ENCODE measurements at regions not wholly inside any gene's neighbourhood (a gene's known extent, or its start where the extent isn't known, plus 50 kb on each side); places are given as distances from the start of the nearest gene placed in this dataset.

DNA sequence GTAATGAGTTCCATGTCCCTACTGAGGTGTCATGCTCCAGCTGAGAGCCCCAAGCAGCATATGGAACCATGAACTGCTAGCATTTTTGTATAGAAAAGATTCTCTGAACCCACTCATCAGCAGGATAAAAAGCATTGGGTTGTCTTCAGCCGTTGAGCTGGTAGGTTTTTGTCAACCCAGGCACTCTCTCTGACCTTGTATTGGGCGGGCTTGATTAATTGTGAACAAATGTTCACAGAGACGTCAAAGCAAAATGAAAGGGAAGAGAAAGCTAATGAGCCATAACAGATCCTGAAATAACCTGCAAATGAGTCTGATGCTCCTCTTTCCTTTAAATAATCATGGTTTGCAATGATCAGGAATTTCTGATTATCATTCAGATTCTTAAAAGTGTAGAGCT is 924.7 kb upstream of the CELF2 start (continued):
- no peak for TF ChIP-seq SREBF2 (IDR thresholded peaks at IDR 0.05; ENCODE audit: low read length)

DNA sequence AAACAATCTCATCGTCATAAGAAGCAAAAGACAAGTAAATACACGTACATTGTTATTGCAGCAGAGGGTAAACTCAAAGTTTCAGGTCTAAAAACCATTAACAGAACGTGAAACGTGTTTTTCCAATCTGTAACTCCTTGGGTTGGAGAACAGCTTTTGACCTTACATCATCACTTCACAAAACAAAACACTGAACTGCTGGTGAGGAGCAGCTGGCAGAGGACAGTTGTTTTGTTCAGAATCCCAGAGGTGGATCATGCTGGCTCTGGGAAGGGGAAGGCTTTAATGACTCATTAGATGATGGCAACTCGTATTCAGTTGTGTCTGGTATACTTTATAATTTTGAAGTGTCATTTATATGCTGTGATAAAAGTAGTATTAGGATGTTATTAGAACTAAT is 923.0 kb upstream of the CELF2 start:
- no peak for ATAC-seq
- no peaks in the 10 kb centered on the region for H3K36me3 ChIP-seq (ENCODE audit: control insufficient read depth in 2 of 2, insufficient read depth in 2 of 2, low read length in 1 of 2)
- CTCF ChIA-PET = no interaction called here
- DNase-seq (ENCODE audit: low read depth, low spot score) = no peak
- no peak for TF ChIP-seq ESRRA (IDR thresholded peaks at IDR 0.05; ENCODE audit: low read length)
- TF ChIP-seq, protein P1, sequence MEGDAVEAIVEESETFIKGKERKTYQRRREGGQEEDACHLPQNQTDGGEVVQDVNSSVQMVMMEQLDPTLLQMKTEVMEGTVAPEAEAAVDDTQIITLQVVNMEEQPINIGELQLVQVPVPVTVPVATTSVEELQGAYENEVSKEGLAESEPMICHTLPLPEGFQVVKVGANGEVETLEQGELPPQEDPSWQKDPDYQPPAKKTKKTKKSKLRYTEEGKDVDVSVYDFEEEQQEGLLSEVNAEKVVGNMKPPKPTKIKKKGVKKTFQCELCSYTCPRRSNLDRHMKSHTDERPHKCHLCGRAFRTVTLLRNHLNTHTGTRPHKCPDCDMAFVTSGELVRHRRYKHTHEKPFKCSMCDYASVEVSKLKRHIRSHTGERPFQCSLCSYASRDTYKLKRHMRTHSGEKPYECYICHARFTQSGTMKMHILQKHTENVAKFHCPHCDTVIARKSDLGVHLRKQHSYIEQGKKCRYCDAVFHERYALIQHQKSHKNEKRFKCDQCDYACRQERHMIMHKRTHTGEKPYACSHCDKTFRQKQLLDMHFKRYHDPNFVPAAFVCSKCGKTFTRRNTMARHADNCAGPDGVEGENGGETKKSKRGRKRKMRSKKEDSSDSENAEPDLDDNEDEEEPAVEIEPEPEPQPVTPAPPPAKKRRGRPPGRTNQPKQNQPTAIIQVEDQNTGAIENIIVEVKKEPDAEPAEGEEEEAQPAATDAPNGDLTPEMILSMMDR (IDR thresholded peaks at IDR 0.05 in 2 of 3, conservative IDR thresholded peaks at IDR 0.05 in 1 of 3; ENCODE audit: control insufficient read depth in 2 of 3, extremely low read depth in 1 of 3, insufficient read depth in 1 of 3, low read depth in 3 of 3, low read length in 3 of 3) = no peak
- FAIRE-seq = no peak
- in situ Hi-C loops (cut with MboI) (no loop called here), intact Hi-C loops (cut with micrococcal nuclease; ENCODE audit: unreplicated experiment) (no loop called here)
- H3K4me1 ChIP-seq (ENCODE audit: control insufficient read depth, insufficient read depth, low read length) = no peaks in the 10 kb centered on the region
- POLR2A ChIA-PET = no interaction called here
- H2AFZ ChIP-seq (ENCODE audit: control insufficient read depth, low read depth, low read length) = no peak overlapping the region
- no peak overlapping the region for H3K4me2 ChIP-seq (ENCODE audit: control insufficient read depth, insufficient read depth)
- H3K4me3 ChIP-seq = no peak overlapping the region
- H3K79me2 ChIP-seq (ENCODE audit: control insufficient read depth, insufficient read depth, low read length) = no peaks in the 10 kb centered on the region
- BruUV-seq (replicated peaks) = no TSS peak
- RAD21 ChIA-PET (ENCODE audit: unreplicated experiment) = no interaction called here
- no peaks in the 10 kb centered on the region for H3K27me3 ChIP-seq (replicated peaks in 1 of 2; ENCODE audit: control insufficient read depth in 2 of 2, insufficient read depth in 2 of 2, low read length in 1 of 2)
- H4K20me1 ChIP-seq (ENCODE audit: control insufficient read depth, insufficient read depth) = no peaks in the 10 kb centered on the region
- H3K9me3 ChIP-seq (replicated peaks; ENCODE audit: control insufficient read depth, insufficient read depth, low read length) = no peaks in the 10 kb centered on the region
- SMC1A ChIA-PET (ENCODE audit: uncharacterized antibody, unreplicated experiment) = no interaction called here
- H3K9ac ChIP-seq (ENCODE audit: control insufficient read depth, insufficient read depth, low read length) = no peak overlapping the region
- no peak overlapping the region for H3K27ac ChIP-seq (ENCODE audit: control insufficient read depth, insufficient read depth)
- 7% methylated on average over 5 of the region's 5 CpGs for WGBS (ENCODE audit: insufficient coverage, insufficient replicate concordance, low lambda C conversion rate, missing lambda C conversion rate)

DNA sequence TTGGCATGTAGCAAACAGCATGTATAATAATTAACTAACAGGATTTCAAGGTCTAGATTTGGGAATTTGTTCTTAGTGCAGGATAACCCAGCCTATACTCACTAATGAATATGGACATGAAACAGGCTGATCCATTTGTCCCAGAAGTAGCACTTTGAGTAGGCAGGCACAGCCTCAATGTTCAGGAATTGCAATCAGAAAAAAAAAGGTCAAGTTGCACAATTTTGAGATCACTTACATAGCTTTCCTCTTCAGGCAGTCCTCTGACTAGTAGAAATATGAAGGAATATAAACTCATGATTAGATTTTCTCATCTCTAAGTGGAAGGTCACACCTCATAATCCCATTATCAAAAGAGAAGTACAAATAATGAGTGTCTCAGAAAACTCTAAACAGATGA is 921.4 kb upstream of the CELF2 start:
- intact Hi-C loops (cut with micrococcal nuclease; ENCODE audit: unreplicated experiment) (no loop called here), in situ Hi-C loops (cut with MboI) (no loop called here)
- Histone ChIP-seq H3K27ac (ENCODE audit: control insufficient read depth, insufficient read depth) (no peak overlapping the region), H3K4me3 (no peak overlapping the region), H3K4me2 (ENCODE audit: control insufficient read depth, insufficient read depth) (no peak overlapping the region), H3K4me1 (ENCODE audit: control insufficient read depth, insufficient read depth, low read length) (no peaks in the 10 kb centered on the region), H3K79me2 (ENCODE audit: control insufficient read depth, insufficient read depth, low read length) (no peaks in the 10 kb centered on the region), H4K20me1 (ENCODE audit: control insufficient read depth, insufficient read depth) (no peaks in the 10 kb centered on the region), H2AFZ (ENCODE audit: control insufficient read depth, low read depth, low read length) (no peak overlapping the region), H3K27me3 (replicated peaks in 1 of 2; ENCODE audit: control insufficient read depth in 2 of 2, insufficient read depth in 2 of 2, low read length in 1 of 2) (no peaks in the 10 kb centered on the region), H3K9ac (ENCODE audit: control insufficient read depth, insufficient read depth, low read length) (no peak overlapping the region), H3K9me3 (replicated peaks; ENCODE audit: control insufficient read depth, insufficient read depth, low read length) (no peaks in the 10 kb centered on the region), H3K36me3 (ENCODE audit: control insufficient read depth in 2 of 2, insufficient read depth in 2 of 2, low read length in 1 of 2) (no peaks in the 10 kb centered on the region)
- ChIA-PET SMC1A (ENCODE audit: uncharacterized antibody, unreplicated experiment) (no interaction called here), CTCF (no interaction called here), POLR2A (no interaction called here), RAD21 (ENCODE audit: unreplicated experiment) (no interaction called here)
- no TSS peak for BruUV-seq (replicated peaks)
- DNase-seq (ENCODE audit: low read depth, low spot score) (no peak), ATAC-seq (no peak), FAIRE-seq (no peak)
- TF ChIP-seq GATAD2B (conservative IDR thresholded peaks at IDR 0.05; ENCODE audit: low read depth) = no peak
- no peak for TF ChIP-seq HCFC1 (IDR thresholded peaks at IDR 0.05; ENCODE audit: low read length)
- no peak for TF ChIP-seq FOS (IDR thresholded peaks at IDR 0.05; ENCODE audit: borderline replicate concordance, extremely low read depth, insufficient read length)
- no peak for TF ChIP-seq RUNX3 (IDR thresholded peaks at IDR 0.05; ENCODE audit: low read length)
- TF ChIP-seq BMI1 (IDR thresholded peaks at IDR 0.05; ENCODE audit: borderline replicate concordance) = no peak
- TF ChIP-seq KLF5 (IDR thresholded peaks at IDR 0.05; ENCODE audit: partially characterized antibody) = no peak
- TF ChIP-seq, protein P2, sequence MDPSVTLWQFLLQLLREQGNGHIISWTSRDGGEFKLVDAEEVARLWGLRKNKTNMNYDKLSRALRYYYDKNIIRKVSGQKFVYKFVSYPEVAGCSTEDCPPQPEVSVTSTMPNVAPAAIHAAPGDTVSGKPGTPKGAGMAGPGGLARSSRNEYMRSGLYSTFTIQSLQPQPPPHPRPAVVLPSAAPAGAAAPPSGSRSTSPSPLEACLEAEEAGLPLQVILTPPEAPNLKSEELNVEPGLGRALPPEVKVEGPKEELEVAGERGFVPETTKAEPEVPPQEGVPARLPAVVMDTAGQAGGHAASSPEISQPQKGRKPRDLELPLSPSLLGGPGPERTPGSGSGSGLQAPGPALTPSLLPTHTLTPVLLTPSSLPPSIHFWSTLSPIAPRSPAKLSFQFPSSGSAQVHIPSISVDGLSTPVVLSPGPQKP (IDR thresholded peaks at IDR 0.05; ENCODE audit: low read depth, low read length) = no peak
- TF ChIP-seq SMC3 (IDR thresholded peaks at IDR 0.05; ENCODE audit: borderline replicate concordance, low read length) = no peak
- no peak for TF ChIP-seq WRNIP1 (IDR thresholded peaks at IDR 0.05; ENCODE audit: borderline replicate concordance, low read depth, low read length)
- no peak for TF ChIP-seq BACH1 (IDR thresholded peaks at IDR 0.05; ENCODE audit: borderline replicate concordance)
- TF ChIP-seq SUZ12 (IDR thresholded peaks at IDR 0.05; ENCODE audit: unreplicated experiment) = no peak
- TF ChIP-seq, protein P3, sequence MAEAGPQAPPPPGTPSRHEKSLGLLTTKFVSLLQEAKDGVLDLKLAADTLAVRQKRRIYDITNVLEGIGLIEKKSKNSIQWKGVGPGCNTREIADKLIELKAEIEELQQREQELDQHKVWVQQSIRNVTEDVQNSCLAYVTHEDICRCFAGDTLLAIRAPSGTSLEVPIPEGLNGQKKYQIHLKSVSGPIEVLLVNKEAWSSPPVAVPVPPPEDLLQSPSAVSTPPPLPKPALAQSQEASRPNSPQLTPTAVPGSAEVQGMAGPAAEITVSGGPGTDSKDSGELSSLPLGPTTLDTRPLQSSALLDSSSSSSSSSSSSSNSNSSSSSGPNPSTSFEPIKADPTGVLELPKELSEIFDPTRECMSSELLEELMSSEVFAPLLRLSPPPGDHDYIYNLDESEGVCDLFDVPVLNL (IDR thresholded peaks at IDR 0.05; ENCODE audit: low read depth, low read length) = no peak
